IPS-NIHi7 (cell line): ENCODE measurements at regions not wholly inside any gene's neighbourhood (a gene's known extent, or its start where the extent isn't known, plus 50 kb on each side); places are given as distances from the start of the nearest gene placed in this dataset.
"Not testable (repeated sequence)": the region's sequence is repeated elsewhere in the genome, so short reads cannot be mapped to it uniquely, and the experiment has no call there.

ENCODE experiments used
- DNase-seq: peaks from one replicate; pipeline ENCODE4 v3.0.0; 2012; ENCODE audit warnings: mixed read lengths; ENCODE audit errors: extremely low spot score

- not testable (repeated sequence) for DNase-seq
Measured at GRCh38 chr11:89614428-89614827, 95.7 kb upstream of the TRIM77 start.

DNA sequence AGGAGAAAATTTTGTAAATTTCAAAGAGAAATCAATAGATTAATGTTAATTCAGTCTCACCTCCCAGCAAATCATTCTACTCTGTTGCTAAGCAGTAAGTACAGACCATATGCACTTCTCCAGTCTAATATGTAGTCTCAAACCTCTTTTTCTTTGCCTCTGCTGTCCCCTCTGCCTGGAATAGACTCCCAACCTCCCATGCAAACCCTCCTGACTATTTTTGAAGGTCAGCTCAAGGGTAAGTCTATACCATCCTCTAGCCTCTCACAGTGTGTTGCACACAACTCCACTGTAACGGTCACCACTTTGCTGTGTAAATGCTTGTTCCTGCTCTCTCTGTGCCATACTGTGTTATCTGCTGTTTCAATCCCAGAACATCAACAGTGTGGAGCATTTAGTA lies 94.5 kb upstream of the TRIM77 start:
- not testable (repeated sequence) for DNase-seq

DNA sequence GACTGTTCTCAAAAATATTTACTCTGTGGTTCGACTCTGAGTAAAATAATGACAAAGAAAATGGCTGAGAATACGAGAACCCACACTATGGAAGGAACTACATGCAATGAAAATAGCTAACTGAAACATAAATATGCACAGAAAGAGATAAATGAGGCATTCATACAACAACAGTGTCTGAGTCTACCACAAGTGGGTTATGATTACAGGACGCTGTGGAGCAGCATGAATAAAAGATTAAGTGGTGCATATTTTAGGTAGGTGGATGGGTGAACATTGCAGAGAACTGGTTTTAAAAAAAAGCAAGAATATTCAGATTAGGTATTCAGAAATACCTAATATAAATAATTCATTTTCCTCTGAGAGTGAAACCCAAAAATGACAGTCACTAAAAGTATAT lies 93.9 kb upstream of the TRIM77 start:
- not testable (repeated sequence) for DNase-seq

- DNase-seq: not testable (repeated sequence)
Measured at GRCh38 chr11:89616999-89617602, 93.0 kb upstream of the TRIM77 start.

DNA sequence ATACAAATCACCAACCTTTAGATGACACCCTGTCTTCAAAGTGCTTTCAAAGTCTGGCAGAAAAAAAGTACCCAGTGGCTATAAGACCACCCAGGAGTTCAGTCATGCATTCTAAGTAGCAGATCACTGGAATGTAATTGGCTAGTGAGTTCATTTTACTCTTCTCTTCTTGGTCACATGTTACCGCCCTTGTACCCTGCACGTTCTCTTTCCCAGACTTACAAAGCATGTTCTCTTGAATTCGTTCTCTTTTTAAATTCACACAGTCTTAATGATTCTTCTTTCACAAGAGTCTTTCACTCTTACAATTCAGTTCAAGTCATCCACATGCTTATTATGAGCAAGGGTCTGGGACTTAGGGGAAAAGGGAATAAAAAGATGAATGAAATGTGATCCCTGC lies 89.4 kb upstream of the TRIM77 start:
- DNase-seq: not testable (repeated sequence)

GRCh38 chr11:89625171-89625570 lies 84.9 kb upstream of the TRIM77 start:
- no peak for DNase-seq

DNA sequence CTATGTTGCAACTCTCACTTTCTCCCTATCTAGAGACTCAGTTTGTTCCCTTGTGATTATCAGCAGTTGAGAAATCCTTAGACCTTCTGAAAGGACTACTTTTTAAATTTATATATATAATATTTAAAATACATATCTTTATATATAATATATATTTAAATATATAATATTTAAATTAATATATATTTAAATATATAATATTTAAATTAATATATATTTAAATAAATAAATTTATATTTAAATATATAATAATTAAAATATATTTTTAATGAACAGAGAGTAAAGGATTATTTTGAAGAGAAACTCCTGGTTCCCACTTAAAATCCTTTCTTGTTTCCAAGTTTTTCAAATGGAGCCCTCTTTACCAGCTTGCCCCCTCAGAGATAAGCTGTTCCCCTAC lies 83.7 kb upstream of the TRIM77 start:
- DNase-seq: no peak

GRCh38 chr11:89626881-89627280 lies 83.2 kb upstream of the TRIM77 start:
- not testable (repeated sequence) for DNase-seq

DNA sequence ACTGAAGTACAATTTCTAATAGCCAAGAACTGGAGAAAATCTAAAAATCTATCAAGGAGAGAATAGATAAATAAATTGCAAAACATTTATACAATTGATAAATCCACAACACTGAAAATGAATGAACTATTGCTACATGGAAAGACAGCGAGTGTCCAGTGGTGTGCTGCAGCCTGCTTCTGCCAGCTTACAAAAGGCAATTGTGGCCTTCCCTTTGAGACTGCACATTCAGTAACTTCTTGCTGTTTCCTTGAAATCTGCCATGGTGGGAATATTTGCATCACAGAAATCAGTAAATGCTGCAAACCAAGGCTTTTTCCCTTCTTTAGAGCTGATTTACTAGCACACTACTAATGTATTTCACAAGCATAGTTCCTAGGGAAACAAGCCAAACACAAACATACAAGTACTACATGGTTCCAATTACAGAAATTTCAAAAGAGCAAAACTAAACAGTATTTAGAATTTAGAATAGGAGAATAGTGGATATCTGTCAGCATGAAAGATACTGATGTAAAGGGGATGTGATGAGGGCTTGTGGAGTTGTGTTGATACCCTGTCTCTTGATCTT lies 76.9 kb upstream of the TRIM77 start:
- no peak for DNase-seq

DNA sequence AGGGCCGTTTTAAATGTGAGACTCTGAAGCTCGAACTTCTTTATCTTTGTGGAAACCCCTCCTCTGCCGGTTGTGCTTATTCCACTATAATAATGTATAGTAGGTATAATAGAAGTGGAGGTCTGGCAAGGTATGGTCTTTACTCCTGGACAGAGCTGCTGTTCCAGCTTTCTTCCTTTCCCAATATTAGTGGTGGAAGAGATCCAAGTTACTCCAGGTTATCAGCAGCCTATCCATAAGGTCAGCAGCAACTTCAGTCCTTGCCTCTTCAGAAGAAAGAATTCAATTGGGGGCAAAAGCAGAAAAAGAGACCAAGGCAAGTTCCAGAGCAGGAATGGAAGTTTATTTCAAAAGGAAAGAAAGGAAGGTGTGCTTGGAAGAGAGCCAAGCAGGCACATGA lies 69.3 kb upstream of the TRIM77 start:
- not testable (repeated sequence) for DNase-seq

GRCh38 chr11:89648232-89648631 lies 61.9 kb upstream of the TRIM77 start:
- DNase-seq: not testable (repeated sequence)

DNA sequence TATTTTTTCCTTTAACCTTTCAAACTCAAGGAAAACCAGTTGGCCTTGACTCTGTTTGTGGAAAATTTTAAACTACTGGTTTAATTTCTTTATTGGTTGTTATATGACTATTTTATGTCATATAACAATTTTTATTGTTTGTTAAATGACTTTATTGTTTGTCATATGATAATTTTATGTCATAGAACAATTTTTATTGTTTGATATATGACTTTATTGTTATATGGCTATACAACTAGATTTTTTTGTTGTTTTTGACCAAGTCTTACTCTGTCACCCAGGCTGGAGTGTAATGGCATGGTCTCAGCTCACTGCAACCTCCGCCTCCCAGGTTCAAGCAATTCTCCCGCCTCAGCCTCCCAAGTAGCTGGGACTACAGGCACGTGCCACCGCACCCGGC lies 61.1 kb upstream of the TRIM77 start:
- DNase-seq: not testable (repeated sequence)

- not testable (repeated sequence) for DNase-seq
Measured at GRCh38 chr11:89654669-89655068, 55.4 kb upstream of the TRIM77 start.

DNA sequence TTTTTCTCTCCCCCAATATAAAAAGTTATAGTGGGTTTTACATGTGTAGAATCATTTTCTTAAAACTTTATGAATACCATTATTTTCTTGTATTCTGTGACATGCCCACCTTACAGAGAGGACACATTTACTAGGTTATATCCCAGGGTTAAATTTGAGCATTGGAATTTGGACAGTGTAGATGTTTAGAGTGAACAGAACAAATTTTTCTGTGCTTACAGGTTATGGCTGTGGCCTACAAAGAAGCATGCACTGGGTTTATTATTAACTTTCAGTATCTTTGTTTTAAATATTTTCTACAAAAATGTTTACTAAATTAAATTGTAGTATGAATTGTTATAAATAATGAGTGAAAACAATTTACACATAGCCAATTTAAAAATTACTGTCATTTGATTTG lies 51.3 kb upstream of the TRIM77 start:
- DNase-seq: not testable (repeated sequence)

DNA sequence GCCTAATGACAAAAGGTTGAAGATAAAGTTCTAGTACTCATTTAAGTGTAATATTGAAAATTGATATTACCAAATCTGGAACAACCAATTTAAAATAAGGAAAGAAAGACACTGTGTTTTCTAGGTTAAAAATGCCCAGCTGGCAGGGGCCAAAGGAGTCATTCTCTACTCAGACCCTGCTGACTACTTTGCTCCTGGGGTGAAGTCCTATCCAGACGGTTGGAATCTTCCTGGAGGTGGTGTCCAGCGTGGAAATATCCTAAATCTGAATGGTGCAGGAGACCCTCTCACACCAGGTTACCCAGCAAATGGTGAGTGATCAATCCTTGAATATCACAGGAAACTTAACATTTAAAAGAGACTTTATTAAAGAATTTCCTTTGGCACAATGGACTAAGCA lies 50.7 kb upstream of the TRIM77 start:
- DNase-seq: not testable (repeated sequence)

GRCh38 chr11:89660234-89660633 lies 49.9 kb upstream of the TRIM77 start:
- DNase-seq: peak; percentile 10
